VCaP (cell line): ENCODE measurements at regions not wholly inside any gene's neighbourhood (a gene's known extent, or its start where the extent isn't known, plus 50 kb on each side); places are given as distances from the start of the nearest gene placed in this dataset.
"Not testable (repeated sequence)": the region's sequence is repeated elsewhere in the genome, so short reads cannot be mapped to it uniquely, and the experiment has no call there.

Experiments used
- H3K27ac ChIP-seq: fragments of 450-650 bp; 2 replicates; pipeline ENCODE4 v1.5.1; 2017
- CTCF ChIP-seq: fragments of 450-650 bp; conservative IDR thresholded peaks from 2 replicates; pipeline ENCODE4 v1.5.1; 2017; ENCODE audit warnings: mild to moderate bottlenecking, moderate library complexity

- TF ChIP-seq CTCF = no peak
- no peak overlapping the region for H3K27ac ChIP-seq
Observed at GRCh38 chr2:153420394-153420793, 58.2 kb downstream of the RPRM start.

- no peak for TF ChIP-seq CTCF
- H3K27ac ChIP-seq = no peak overlapping the region
Observed at GRCh38 chr2:153417077-153417476, 61.5 kb downstream of the RPRM start.

- TF ChIP-seq CTCF = no peak
Observed at GRCh38 chr2:153416071-153416470, 62.5 kb downstream of the RPRM start.

GRCh38 chr2:153408710-153409385 lies 69.7 kb downstream of the RPRM start:
- TF ChIP-seq CTCF = no peak
- H3K27ac ChIP-seq = no peak overlapping the region

More at GRCh38 chr2:153416071-153416470, 62.5 kb downstream of the RPRM start:
- no peak overlapping the region for H3K27ac ChIP-seq

- H3K27ac ChIP-seq = no peak overlapping the region
- no peak for TF ChIP-seq CTCF
Observed at GRCh38 chr2:153405196-153405595, 73.4 kb downstream of the RPRM start.

GRCh38 chr2:153404792-153405191 lies 73.8 kb downstream of the RPRM start:
- H3K27ac ChIP-seq = no peak overlapping the region

GRCh38 chr2:153403940-153404339 lies 74.6 kb downstream of the RPRM start:
- no peak for TF ChIP-seq CTCF
- no peak overlapping the region for H3K27ac ChIP-seq

More at GRCh38 chr2:153404792-153405191, 73.8 kb downstream of the RPRM start:
- no peak for TF ChIP-seq CTCF

- H3K27ac ChIP-seq = not testable (repeated sequence)
Observed at GRCh38 chr2:153403352-153403751, 75.2 kb downstream of the RPRM start.
